Mesothelial cell of epicardium (in vitro differentiated cells): ENCODE measurements at regions not wholly inside any gene's neighbourhood (a gene's known extent, or its start where the extent isn't known, plus 50 kb on each side); places are given as distances from the start of the nearest gene placed in this dataset.

Experiments
- DNase-seq, 2 experiments: peaks; one replicate each; pipeline ENCODE4 v3.0.0; 2021; ENCODE audit warnings: low spot score in 2 of 2; ENCODE audit not compliant: unreplicated experiment in 2 of 2
- H3K27ac Mint-ChIP-seq: 2 replicates; pipeline ENCODE4 v1.8.0; 2021; ENCODE audit warnings: mixed read lengths
- H3K27me3 Mint-ChIP-seq: 2 replicates; pipeline ENCODE4 v1.8.0; 2021; ENCODE audit warnings: low read depth, mixed read lengths
- H3K36me3 Mint-ChIP-seq: 2 replicates; pipeline ENCODE4 v1.8.0; 2021; ENCODE audit warnings: mixed read lengths
- H3K4me1 Mint-ChIP-seq: 2 replicates; pipeline ENCODE4 v1.8.0; 2021; ENCODE audit warnings: mixed read lengths
- H3K4me3 Mint-ChIP-seq: 2 replicates; pipeline ENCODE4 v1.8.0; 2021; ENCODE audit warnings: mild to moderate bottlenecking, moderate library complexity, mixed read lengths
- H3K9me3 Mint-ChIP-seq: 2 replicates; pipeline ENCODE4 v1.8.0; 2021; ENCODE audit warnings: mixed read lengths
- CTCF ChIP-seq: fragments of 200-600 bp; sonication (generic); IDR thresholded peaks from one replicate; pipeline ENCODE4 v1.5.0; 2021; ENCODE audit warnings: antibody characterized with exemption; ENCODE audit not compliant: unreplicated experiment

- H3K27ac Mint-ChIP-seq, result peak overlapping the region; percentile 92
- peaks cover 4% of the 10 kb centered on the region for H3K9me3 Mint-ChIP-seq
- no peaks in the 10 kb centered on the region for H3K27me3 Mint-ChIP-seq
- peaks cover 59% of the 10 kb centered on the region for H3K4me1 Mint-ChIP-seq
- no peak overlapping the region for H3K4me3 Mint-ChIP-seq
- peaks cover 2% of the 10 kb centered on the region for H3K36me3 Mint-ChIP-seq
- no peak for TF ChIP-seq CTCF
- DNase-seq, result no peak
These were observed 355.3 kb downstream of the SOX9 start for GRCh38 chr17:72476134-72476533.

GRCh38 chr17:72476575-72476986 lies 355.8 kb downstream of the SOX9 start:
- peak overlapping the region; percentile 30 for H3K4me3 Mint-ChIP-seq
- no peak for TF ChIP-seq CTCF
- H3K9me3 Mint-ChIP-seq, result peaks cover 9% of the 10 kb centered on the region
- peak overlapping the region; percentile 92 for H3K27ac Mint-ChIP-seq
- H3K27me3 Mint-ChIP-seq, result no peaks in the 10 kb centered on the region
- DNase-seq, result no peak
- H3K4me1 Mint-ChIP-seq, result peaks cover 59% of the 10 kb centered on the region
- peaks cover 2% of the 10 kb centered on the region for H3K36me3 Mint-ChIP-seq

GRCh38 chr17:72477491-72477890 lies 356.7 kb downstream of the SOX9 start:
- Mint-ChIP-seq H3K27me3 (no peaks in the 10 kb centered on the region), H3K27ac (peak overlapping the region; percentile 92), H3K36me3 (peaks cover 2% of the 10 kb centered on the region), H3K9me3 (peaks cover 13% of the 10 kb centered on the region), H3K4me3 (no peak overlapping the region), H3K4me1 (peaks cover 50% of the 10 kb centered on the region)
- no peak for TF ChIP-seq CTCF
- DNase-seq, result no peak

GRCh38 chr17:72479113-72479512 lies 358.3 kb downstream of the SOX9 start:
- no peak overlapping the region for H3K4me3 Mint-ChIP-seq
- no peak overlapping the region for H3K27ac Mint-ChIP-seq
- TF ChIP-seq CTCF, result no peak
- H3K36me3 Mint-ChIP-seq, result peaks cover 9% of the 10 kb centered on the region
- peaks cover 2% of the 10 kb centered on the region for H3K27me3 Mint-ChIP-seq
- DNase-seq, result no peak
- peaks cover 23% of the 10 kb centered on the region for H3K9me3 Mint-ChIP-seq
- peaks cover 43% of the 10 kb centered on the region for H3K4me1 Mint-ChIP-seq

- Mint-ChIP-seq H3K36me3 (peaks cover 9% of the 10 kb centered on the region), H3K4me1 (peaks cover 24% of the 10 kb centered on the region), H3K27ac (no peak overlapping the region), H3K9me3 (peaks cover 23% of the 10 kb centered on the region), H3K4me3 (no peak overlapping the region), H3K27me3 (peaks cover 2% of the 10 kb centered on the region)
- no peak for DNase-seq
- TF ChIP-seq CTCF, result no peak
These were observed 360.8 kb downstream of the SOX9 start for GRCh38 chr17:72481572-72481971.

- DNase-seq, result no peak
- peaks cover 9% of the 10 kb centered on the region for H3K36me3 Mint-ChIP-seq
- no peak overlapping the region for H3K27ac Mint-ChIP-seq
- peaks cover 14% of the 10 kb centered on the region for H3K4me1 Mint-ChIP-seq
- H3K9me3 Mint-ChIP-seq, result peaks cover 29% of the 10 kb centered on the region
- H3K27me3 Mint-ChIP-seq, result peaks cover 6% of the 10 kb centered on the region
- H3K4me3 Mint-ChIP-seq, result no peak overlapping the region
- no peak for TF ChIP-seq CTCF
These were observed 364.8 kb downstream of the SOX9 start for GRCh38 chr17:72485596-72485995.
